ENCODE measurements at regions not wholly inside any gene's neighbourhood (a gene's known extent, or its start where the extent isn't known, plus 50 kb on each side); places are given as distances from the start of the nearest gene placed in this dataset.

DNA sequence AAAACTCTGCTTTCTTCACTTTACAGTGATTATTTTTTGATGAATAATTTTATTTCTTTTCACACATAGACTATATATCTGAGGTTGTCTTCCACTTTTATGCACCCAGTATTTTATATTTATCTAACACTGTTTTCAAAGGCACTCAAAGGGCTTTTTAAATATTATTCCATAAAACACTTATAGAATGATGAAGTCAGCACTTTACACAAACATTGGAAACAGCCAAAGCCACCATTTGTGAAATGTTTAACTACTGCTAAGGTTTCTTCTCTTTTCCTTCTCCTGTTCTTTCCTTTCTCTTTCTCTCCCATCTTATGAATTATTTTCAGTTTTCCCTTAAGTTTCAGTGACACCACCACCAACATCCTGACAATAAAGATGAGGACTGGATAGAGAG lies 317.7 kb upstream of the FAM78B start:
- TF ChIP-seq EZH2phosphoT487 (IDR thresholded peaks at IDR 0.05; ENCODE audit: low read length) (no peak), EZH2 (optimal IDR thresholded peaks at IDR 0.05; ENCODE audit: low read depth, low read length) (no peak)
- TF ChIP-seq, protein P1, sequence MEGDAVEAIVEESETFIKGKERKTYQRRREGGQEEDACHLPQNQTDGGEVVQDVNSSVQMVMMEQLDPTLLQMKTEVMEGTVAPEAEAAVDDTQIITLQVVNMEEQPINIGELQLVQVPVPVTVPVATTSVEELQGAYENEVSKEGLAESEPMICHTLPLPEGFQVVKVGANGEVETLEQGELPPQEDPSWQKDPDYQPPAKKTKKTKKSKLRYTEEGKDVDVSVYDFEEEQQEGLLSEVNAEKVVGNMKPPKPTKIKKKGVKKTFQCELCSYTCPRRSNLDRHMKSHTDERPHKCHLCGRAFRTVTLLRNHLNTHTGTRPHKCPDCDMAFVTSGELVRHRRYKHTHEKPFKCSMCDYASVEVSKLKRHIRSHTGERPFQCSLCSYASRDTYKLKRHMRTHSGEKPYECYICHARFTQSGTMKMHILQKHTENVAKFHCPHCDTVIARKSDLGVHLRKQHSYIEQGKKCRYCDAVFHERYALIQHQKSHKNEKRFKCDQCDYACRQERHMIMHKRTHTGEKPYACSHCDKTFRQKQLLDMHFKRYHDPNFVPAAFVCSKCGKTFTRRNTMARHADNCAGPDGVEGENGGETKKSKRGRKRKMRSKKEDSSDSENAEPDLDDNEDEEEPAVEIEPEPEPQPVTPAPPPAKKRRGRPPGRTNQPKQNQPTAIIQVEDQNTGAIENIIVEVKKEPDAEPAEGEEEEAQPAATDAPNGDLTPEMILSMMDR (IDR thresholded peaks at IDR 0.05; ENCODE audit: low read length), result no peak
- no peak for DNase-seq
- Histone ChIP-seq H3K9me3 (replicated peaks; ENCODE audit: insufficient read depth, low read length) (no peaks in the 10 kb centered on the region), H3F3A (ENCODE audit: insufficient read depth, low read length) (peaks cover 3% of the 10 kb centered on the region), H3K9ac (ENCODE audit: low read length) (no peak overlapping the region), H3K79me2 (ENCODE audit: low read length) (no peaks in the 10 kb centered on the region), H2AFZ (ENCODE audit: low read length) (no peak overlapping the region), H3K4me2 (ENCODE audit: low read depth, low read length) (no peak overlapping the region), H3K9me2 (replicated peaks; ENCODE audit: insufficient read depth, low read length) (no peaks in the 10 kb centered on the region), H3K4me1 (ENCODE audit: low read length) (peaks cover 8% of the 10 kb centered on the region; the same call in 1 of the 2 replicates), H3K36me3 (replicated peaks; ENCODE audit: insufficient read depth, low read length) (no peaks in the 10 kb centered on the region), H3K27me3 (replicated peaks; ENCODE audit: insufficient read depth, low read length) (no peaks in the 10 kb centered on the region), H4K20me1 (ENCODE audit: insufficient read depth, low read length) (no peaks in the 10 kb centered on the region), H3K27ac (ENCODE audit: low read length) (no peak overlapping the region), H3K4me3 (ENCODE audit: low read length) (no peak overlapping the region)

DNA sequence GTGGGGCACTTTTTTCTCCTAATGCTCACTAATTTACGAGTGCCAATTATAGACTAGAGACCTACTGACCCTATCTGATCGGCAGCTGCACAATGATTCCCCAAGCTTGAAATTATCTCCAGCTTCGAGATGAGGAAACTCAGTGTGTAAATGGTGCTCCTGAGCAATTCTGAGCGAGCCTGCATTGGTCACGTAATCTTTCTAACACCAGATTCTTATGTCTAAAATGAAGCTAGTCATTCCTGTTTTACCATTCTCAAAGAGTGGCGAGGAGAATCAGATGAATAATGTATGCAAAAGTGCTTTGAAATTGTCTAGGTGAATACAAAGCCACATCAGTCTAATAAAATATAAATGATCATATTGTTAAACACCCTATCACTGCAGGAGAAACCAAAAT lies 318.1 kb upstream of the FAM78B start:
- Histone ChIP-seq H3K4me3 (ENCODE audit: low read length) (no peak overlapping the region), H2AFZ (ENCODE audit: low read length) (no peak overlapping the region), H3K27me3 (replicated peaks; ENCODE audit: insufficient read depth, low read length) (no peaks in the 10 kb centered on the region), H3K9me2 (replicated peaks; ENCODE audit: insufficient read depth, low read length) (no peaks in the 10 kb centered on the region), H4K20me1 (ENCODE audit: insufficient read depth, low read length) (no peaks in the 10 kb centered on the region), H3K9me3 (replicated peaks; ENCODE audit: insufficient read depth, low read length) (no peaks in the 10 kb centered on the region), H3K4me2 (ENCODE audit: low read depth, low read length) (no peak overlapping the region), H3K36me3 (replicated peaks; ENCODE audit: insufficient read depth, low read length) (no peaks in the 10 kb centered on the region), H3F3A (ENCODE audit: insufficient read depth, low read length) (peaks cover 7% of the 10 kb centered on the region), H3K79me2 (ENCODE audit: low read length) (no peaks in the 10 kb centered on the region), H3K4me1 (ENCODE audit: low read length) (peaks cover 9% of the 10 kb centered on the region; the same call in 1 of the 2 replicates), H3K27ac (ENCODE audit: low read length) (no peak overlapping the region), H3K9ac (ENCODE audit: low read length) (no peak overlapping the region)
- TF ChIP-seq, protein P1 (IDR thresholded peaks at IDR 0.05; ENCODE audit: low read length), result no peak
- TF ChIP-seq EZH2phosphoT487 (IDR thresholded peaks at IDR 0.05; ENCODE audit: low read length), result no peak
- TF ChIP-seq EZH2 (optimal IDR thresholded peaks at IDR 0.05; ENCODE audit: low read depth, low read length), result no peak
- DNase-seq, result no peak

DNA sequence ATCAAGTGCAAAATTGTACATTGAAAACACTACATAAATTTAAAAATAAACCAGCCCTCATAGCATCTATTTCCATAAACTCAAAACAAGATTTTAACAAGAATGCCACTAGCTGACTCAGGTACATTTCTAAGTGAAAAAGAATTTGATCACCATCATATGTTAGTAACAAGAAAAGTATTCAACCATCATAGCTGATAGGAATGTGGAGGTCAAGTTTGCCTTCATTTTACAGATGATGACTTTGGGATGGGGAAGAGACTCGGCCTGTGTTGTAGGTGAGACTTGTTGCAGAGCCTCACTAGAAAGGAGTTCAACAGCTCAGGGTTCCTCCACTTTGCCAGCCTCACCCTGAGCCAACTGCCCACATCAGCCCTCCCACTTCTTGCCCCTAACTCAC lies 318.8 kb upstream of the FAM78B start:
- TF ChIP-seq EZH2 (optimal IDR thresholded peaks at IDR 0.05; ENCODE audit: low read depth, low read length), result no peak
- no peak for TF ChIP-seq EZH2phosphoT487 (IDR thresholded peaks at IDR 0.05; ENCODE audit: low read length)
- TF ChIP-seq, protein P1 (IDR thresholded peaks at IDR 0.05; ENCODE audit: low read length), result no peak
- Histone ChIP-seq H3K9me2 (replicated peaks; ENCODE audit: insufficient read depth, low read length) (no peaks in the 10 kb centered on the region), H3K4me2 (ENCODE audit: low read depth, low read length) (no peak overlapping the region), H3F3A (ENCODE audit: insufficient read depth, low read length) (peaks cover 9% of the 10 kb centered on the region), H3K27me3 (replicated peaks; ENCODE audit: insufficient read depth, low read length) (no peaks in the 10 kb centered on the region), H3K27ac (ENCODE audit: low read length) (no peak overlapping the region), H4K20me1 (ENCODE audit: insufficient read depth, low read length) (no peaks in the 10 kb centered on the region), H3K4me1 (ENCODE audit: low read length) (peaks cover 12% of the 10 kb centered on the region), H3K9ac (ENCODE audit: low read length) (no peak overlapping the region), H3K9me3 (replicated peaks; ENCODE audit: insufficient read depth, low read length) (no peaks in the 10 kb centered on the region), H3K36me3 (replicated peaks; ENCODE audit: insufficient read depth, low read length) (no peaks in the 10 kb centered on the region), H3K4me3 (ENCODE audit: low read length) (no peak overlapping the region), H3K79me2 (ENCODE audit: low read length) (no peaks in the 10 kb centered on the region), H2AFZ (ENCODE audit: low read length) (no peak overlapping the region)
- DNase-seq, result no peak

Data from MM.1S (cell line).